RCC 7860 (cell line): ENCODE measurements at regions not wholly inside any gene's neighbourhood (a gene's known extent, or its start where the extent isn't known, plus 50 kb on each side); places are given as distances from the start of the nearest gene placed in this dataset.
"Not testable (repeated sequence)": the region's sequence is repeated elsewhere in the genome, so short reads cannot be mapped to it uniquely, and the experiment has no call there.

Source experiments
- DNase-seq: peaks from one replicate; pipeline ENCODE4 v3.0.0-alpha.2; 2015; ENCODE audit warnings: low spot score
- FAIRE-seq: peaks from 2 replicates; lab custom pipeline; 2012; peaks lifted over from hg19 to GRCh38; lab: Jason Lieb, UNC

DNA sequence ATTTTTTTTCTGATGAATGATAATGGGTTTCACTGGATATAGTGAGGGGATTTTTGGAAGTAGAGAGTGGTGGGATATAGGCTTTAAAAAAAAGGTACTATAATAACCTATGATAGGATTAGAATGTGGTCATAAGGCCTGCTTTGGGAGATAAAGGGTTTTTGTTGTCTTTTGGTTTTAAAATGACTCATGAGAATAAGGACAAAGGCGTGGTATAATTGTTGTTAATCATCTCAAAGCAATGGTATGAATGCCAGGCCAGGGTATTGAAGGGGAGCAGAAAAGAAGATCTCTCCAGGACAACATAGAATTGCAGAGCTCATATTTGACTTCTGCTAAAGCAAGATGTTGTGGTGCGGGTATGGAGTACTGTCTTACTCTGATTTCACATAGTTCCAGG is 579.4 kb downstream of the JRKL start:
- DNase-seq (no peak), FAIRE-seq (no peak)

DNA sequence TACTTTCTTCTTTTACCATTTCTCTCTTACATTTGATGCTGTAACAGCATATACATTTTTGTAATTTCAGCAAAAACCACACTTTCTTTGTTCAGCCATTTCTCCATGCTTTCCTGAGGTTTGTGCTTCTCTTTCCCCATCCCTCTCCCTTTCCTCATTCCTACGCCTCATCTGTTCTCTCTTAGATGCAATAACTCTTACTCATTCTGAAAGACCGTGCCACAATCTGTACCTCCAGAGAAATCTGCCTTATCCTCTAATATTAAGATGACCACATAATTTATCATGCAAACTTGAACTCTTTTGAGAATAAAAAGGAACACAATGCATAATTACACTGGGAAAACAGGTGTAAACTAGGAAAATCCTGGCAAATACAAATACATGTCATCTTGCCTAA is 588.9 kb downstream of the JRKL start:
- no peak for DNase-seq
- FAIRE-seq = no peak

DNA sequence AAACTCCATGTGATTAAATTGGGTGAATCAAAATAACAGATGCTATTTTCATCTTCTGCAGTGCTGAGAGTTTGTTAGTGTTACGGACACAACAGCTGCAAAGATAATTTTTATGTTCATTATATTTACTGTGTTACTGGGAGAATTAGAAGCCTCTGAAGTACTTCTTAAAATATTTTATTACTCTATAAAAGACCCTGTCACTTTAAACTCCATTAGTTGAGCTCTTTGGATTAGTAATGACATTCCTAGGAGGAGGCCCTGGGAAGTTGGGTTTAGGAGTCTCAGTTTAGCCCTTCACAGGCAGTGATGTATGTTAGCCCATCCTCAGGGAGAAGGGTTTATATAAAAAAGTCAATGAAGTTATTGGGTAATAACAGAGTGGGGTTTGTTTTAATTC is 596.7 kb downstream of the JRKL start:
- DNase-seq (no peak), FAIRE-seq (no peak)

DNA sequence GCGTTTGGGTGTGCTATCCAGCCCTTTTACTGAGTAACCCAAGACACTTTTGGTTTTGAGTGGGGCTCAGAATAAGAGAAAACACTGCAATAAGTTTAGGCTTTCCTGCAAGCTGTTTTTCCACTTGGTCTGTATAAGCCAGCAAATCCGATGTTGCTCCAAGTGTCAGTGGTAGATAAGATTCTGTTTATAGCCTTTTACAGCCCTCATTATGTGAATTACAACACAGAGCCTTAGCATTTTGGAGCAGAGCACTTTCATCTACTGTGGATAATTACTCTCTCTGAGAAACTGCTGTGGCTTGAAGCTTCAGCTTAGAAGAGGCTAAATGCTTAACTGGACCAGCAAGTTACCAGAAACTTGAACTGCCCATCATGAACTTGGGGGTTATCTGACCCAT is 601.1 kb downstream of the JRKL start:
- no peak for FAIRE-seq
- DNase-seq = no peak

DNA sequence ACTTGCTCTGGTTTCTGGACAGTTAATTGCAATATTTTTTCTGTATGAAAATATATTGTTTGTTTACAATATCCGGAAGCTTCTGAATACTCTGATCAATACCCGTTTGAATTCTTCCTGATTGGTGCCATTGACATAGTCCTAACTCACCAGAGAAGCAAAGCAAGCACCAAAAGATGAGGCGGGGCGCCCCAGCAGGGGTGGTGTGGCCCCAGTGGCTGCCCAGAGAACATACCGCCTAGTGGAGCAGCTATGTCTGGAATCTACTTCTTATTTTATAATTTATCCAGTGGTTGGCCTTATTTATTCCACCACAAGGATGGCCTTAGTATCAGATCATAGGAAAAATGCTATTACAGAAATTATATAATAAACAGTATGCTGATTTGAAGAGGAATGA is 610.7 kb downstream of the JRKL start:
- FAIRE-seq (no peak), DNase-seq (no peak)

DNA sequence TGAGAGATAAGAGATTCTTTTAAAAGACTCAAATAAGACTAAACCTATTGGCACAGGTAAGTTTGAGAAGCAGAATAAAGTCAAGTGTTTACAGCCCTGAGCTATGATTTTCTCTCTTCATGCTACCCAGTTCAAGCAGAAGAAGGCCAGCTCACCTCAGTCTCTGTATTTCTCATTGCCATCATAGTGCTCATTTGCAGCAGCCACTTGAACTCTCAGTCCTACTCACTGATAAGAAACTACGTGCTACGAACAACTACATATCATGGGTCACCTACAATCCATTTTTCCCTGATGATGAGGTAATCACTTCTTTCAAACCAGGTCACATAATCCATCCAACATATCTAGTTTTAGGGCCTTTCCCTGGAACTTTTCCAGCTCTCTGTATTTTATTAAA is 617.5 kb downstream of the JRKL start:
- FAIRE-seq (no peak), DNase-seq (no peak)

DNA sequence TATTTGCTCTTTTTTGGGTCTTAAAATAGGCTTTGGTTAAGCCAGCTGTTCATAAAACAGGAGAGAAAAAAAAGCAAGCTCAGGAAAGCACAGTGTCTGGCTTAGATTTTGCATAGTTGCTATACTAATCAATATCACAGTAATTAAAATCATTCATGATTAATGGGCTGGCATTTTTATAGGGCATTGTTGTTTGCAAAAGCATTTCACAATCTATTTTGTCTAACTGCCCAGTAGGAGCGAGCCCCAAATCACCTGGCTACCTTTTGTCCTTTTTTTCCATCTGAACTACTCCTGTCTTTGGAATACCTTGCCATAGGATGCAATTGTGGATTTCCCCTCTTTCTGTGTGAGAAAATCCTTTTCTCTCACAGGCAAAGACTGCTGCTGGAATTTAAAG is 619.8 kb downstream of the JRKL start:
- DNase-seq (no peak), FAIRE-seq (no peak)

DNA sequence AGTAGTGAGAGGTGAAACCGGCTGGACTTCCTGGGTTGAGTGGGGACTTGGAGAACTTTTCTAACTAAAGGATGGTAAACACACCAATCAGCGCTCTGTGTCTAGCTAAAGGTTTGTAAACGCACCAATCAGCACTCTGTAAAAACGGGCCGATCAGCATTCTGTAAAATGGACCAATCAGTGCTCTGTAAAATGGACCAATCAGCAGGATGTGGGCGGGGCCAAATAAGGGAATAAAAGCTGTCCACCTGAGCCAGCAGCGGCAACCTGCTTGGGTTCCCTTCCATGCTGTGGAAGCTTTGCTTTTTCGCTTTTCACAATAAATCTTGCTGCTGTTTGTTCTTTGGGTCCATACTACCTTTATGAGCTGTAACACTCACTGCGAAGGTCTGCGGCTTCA is 621.2 kb downstream of the JRKL start:
- FAIRE-seq, DNase-seq: not testable (repeated sequence)

DNA sequence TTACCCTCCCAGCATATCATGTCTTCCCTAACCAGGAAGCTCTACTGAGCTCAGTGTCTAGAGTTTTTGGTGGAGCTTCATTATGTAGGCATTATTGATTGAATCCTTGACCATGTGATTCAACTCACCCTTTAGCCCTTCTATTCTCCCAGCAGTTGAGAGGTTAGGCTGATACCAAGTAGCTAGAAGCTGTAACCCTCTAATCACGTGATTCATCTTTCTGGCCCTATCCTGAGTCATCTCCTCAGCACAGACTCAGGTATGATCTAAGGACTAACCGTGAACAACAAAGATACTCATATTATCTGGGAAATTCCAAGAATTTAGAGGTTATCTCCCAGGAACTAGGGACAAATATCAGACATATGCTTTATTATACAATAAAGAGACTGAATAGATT is 625.5 kb downstream of the JRKL start:
- DNase-seq (no peak), FAIRE-seq (no peak)

DNA sequence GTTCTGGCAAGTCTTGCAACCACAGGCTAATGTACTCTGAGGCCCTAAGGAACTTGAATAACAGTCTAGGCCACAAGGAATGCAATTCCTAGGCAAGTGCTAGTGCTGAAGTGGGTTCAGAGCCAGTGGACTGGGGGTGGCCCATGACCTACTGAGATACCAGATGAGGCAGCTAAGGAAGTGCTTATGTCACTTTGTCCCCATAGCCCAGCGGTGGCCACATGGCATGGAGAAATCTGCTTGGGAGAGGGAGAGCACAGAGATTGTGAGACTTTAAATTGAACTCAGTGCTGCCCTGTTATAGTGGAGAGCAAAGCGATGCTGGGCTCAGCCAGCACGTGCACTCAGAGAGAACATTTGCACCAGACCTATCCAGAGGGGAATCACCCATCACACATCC is 629.5 kb downstream of the JRKL start:
- DNase-seq = no peak
- no peak for FAIRE-seq

DNA sequence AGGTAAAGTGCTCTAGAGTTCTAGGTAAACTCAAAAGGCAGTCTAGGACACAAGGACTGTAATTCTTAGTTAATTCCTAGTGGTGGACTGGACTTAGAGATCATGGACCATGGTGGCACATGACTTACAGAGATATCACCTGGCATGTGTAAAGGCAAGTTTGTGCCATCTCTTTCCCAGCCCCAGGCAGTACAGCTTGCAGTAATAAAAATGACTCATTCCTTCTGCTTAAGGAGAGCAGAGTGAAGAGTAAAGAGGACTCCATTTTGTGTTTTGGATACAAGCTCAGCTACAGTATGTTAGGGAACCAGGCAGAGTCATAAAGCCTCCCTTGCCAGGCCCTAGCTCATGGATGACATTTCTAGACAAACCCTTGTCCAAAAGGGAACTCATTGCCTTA is 629.9 kb downstream of the JRKL start:
- no peak for FAIRE-seq

DNA sequence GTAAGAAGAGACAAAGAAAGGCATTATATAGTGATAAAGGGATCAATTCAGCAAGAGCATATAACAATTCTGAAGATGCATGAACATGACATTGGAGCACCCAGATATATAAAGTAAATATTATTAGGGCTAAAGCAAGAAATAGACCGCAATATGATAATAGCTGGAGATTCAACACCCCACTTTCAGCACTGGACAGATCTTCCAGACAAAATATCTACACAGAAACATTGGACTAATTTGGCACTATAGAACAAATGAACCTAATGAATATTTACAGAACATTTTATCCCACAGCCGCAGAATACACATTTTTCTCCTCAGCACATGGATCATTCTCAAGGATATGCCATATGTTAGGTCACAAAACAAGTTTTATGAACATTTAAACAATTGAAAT is 633.1 kb downstream of the JRKL start:
- FAIRE-seq = no peak

More for the DNA sequence above, 629.9 kb downstream of the JRKL start:
- no peak for DNase-seq

DNA sequence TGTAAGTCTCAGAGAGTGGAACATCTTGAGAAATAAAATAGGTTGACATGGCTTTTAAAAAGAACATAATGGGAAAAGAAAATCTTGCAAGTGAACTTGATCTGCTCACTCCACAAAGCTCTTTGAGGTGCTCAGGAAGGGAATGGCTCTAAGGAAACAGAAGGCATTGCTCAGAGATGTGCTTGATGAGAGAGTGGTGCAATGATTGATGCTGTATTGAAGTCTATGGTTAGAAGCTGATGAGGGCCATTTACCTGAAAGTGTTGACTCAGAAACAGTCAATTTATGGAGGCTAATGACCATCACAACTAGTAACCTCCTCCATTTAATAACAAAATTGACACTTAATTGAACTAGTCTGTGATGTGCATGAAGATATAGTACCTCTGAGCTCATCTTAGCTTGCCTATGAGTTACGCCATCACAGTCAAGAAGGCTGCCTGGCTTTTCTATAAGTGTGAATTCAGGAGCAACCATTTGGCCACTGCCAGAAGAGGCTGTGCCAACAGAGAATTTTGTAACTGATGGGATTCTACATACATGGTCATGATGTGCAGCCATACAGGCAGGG is 639.1 kb downstream of the JRKL start:
- DNase-seq (no peak), FAIRE-seq (no peak)

More for the DNA sequence above, 633.1 kb downstream of the JRKL start:
- no peak for DNase-seq

DNA sequence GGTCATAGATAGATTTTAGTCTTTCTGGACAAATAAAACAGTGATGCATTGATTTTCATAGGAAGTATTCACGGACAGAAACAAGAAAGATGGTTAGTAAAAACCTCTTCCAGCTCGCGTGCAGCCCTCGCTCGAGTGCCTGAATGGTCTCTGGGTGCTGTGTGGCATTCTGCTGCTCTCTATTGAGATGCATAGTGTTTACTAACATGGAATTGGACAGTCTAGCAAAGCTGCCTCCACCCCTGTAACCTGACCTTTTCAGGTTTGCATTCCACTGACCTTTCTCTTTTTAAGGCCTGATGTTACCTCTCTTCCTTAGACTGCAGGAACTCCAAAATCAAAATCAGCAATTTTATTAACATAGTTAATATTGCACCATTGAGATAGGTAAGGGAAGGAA is 643.4 kb downstream of the JRKL start:
- DNase-seq = no peak
- FAIRE-seq = no peak

DNA sequence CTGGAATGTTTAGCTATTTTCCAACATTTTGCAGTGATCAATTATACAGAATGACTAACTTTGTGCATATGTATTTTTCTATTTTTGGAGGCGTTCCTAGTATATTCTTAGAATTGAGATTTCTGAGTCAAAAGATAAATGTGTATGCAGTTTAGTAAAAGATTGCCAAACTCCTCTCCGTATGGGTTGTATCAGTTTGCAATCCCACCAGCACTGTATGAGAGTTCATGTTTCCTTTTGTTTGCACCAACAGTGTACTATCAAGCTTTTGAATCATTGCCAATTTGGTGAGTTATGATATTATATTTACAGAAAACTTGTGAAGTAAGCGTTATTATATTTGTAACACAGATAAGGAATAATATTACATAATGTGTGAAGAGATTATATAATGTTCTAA is 658.7 kb downstream of the JRKL start:
- DNase-seq = no peak
- FAIRE-seq = no peak

DNA sequence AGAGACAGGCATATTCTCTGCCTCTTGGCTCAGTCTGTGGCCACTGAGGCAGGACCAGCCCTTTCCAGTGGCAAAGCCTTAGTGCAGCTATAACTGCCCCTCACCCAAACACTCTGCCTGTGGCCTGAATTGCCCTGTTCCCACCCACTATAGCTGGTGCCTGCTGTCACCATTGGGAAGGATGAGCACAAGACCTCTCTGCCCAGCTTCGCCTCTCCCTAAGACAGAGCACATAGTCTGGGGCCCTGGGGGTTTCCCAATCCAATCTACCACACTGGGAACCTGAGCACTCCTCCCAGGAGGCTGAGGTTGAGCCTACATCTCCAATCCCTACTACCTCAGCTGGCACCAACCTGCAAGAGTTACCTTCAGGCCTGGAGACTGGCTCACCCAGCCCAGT is 670.4 kb downstream of the JRKL start:
- FAIRE-seq = no peak
- DNase-seq = no peak

DNA sequence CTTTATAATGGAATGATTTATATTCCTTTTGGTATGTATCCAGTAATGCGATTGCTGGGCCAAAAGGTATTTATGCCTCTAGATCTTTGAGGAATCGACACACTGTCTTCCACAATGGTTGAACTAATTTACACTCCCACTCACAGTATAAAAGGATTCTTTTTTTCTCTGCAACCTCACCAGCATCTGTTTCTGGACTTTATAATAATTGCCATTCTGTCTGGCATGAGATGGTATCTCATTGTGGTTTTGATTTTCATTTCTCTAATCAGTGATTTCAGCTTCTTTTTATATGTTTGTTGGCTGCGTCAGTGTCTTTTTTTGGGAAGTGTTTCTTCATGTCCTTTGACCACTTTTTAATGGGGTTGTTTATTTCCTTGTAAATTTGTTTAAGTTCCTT is 679.3 kb downstream of the JRKL start:
- DNase-seq (no peak), FAIRE-seq (no peak)

DNA sequence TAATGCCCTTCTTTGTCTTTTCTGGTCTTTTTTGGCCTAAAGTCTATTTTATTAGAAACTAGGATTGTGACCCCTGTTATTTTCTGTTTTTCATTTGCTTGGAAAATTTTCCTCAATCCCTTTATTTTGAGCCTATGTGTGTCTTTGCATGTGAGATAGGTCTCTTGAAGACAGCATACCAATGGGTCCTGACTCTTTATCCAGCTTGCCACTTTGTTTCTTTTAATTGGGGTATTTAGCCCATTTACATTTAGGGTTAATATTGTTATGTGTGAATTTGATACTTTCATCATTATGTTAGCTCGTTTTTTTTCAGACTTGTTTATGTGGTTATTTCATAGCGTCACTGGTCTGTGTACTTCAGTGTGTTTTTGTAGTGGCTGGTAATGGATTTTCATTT is 682.6 kb downstream of the JRKL start:
- FAIRE-seq (no peak), DNase-seq (no peak)

DNA sequence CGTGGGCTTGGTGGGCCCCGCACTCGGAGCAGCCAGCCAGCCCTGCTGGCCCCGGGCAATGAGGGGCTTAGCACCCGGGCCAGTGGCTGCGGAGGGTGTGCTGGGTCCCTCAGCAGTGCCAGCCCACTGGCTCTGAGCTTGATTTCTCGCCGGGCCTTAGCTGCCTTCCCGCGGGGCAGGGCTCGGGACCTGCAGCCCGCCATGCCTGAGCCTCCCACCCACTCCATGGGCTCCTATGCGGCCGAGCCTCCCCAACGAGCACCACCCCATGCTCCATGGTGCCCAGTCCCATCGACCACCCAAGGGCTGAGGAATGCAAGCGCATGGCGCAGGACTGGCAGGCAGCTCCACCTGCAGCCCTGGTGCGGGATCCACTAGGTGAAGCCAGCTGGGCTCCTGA is 686.9 kb downstream of the JRKL start:
- not testable (repeated sequence) for FAIRE-seq, DNase-seq

DNA sequence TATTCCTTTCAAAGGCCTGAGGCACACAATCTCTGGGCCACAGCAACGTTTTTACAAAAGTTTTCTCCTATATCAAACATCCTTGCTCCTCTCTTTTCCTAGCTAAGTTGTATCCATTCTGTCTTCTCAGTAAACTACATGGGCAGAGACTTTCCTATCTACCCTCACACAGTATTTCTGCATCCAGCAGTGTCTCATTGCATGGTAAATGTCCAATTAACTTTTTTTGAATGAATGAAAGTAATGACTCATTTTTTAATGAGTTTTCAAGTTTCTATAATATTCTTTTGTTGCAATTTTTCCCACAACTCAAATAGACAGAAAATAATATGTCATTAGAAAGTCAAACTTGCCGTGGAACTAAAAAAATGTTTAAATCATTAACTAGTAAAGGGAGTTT is 688.6 kb downstream of the JRKL start:
- DNase-seq = no peak
- no peak for FAIRE-seq

DNA sequence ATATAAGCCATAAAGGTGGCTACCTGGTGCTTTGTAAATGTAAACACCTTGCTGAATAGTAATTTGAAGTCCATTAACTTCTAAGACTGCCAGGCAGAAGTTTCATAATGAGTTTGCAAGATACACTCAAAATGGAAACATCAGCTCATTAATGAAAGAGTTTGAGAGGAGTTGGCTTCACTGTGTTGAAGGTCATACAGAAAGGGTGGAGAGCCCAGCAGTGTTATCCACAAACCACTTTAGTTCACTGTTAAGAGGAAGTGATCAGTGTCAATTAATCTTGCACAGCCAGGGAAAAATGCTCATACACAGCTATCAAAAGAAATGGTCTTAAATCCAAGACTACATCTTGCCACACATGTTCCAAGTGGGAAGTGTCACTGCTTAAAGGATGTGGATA is 689.4 kb downstream of the JRKL start:
- DNase-seq (no peak), FAIRE-seq (no peak)

DNA sequence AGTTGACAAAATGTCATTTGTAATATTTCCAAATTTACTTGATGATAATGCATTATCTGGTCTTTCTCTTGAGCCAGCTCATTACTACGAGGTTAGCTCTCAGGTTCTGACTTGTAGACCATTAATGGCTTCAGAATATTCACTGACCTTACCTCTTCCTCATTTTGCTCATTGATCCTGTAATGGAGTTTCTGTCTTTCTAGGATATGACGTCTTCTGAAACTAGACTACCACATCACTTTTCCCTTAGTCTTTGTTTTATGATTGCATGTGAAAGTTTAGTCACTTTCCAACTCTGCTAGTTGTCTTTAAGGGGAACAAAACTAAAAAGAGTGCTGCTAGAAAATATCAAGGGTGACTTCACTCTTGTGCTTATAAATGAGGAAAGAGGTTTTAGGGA is 697.6 kb downstream of the JRKL start:
- DNase-seq (no peak), FAIRE-seq (no peak)

DNA sequence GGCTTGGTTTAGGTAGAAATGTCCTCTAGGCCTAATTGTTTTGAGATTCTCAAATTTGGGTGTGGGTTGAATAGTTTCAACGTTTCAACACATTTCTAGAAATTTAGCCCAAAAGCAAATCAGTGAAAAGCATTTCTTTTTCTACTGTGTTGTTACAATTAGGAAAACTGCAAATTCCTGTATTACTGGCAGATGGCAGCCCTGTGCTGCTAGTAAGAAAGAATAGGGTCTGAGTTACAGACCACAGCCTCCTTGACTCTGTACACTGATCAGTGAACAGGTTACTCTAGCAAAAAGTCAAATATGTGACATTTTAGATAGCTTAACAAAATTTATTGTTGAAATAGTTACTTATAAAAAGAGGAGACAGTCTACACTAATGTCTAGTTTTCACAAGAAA is 703.0 kb downstream of the JRKL start:
- FAIRE-seq = no peak
- no peak for DNase-seq

DNA sequence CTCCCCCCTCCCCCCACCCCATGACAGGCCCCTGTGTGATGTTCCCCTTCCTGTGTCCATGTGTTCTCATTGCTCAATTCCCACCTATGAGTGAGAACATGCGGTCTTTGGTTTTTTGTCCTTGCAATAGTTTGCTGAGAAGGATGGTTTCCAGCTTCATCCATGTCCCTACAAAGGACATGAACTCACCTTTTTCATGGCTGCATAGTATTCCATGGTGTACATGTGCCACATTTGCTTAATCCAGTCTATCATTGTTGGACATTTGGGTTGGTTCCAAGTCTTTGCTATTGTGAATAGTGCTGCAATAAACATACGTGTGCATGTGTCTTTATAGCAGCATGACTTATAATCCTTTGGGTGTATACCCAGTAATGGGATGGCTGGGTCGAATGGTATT is 712.4 kb downstream of the JRKL start:
- FAIRE-seq, DNase-seq: not testable (repeated sequence)
